ENCODE measurements at regions not wholly inside any gene's neighbourhood (a gene's known extent, or its start where the extent isn't known, plus 50 kb on each side); places are given as distances from the start of the nearest gene placed in this dataset.

- ChIA-PET POLR2A (no interaction called here), CTCF (interaction anchor here (1.1 kb wide), 1 partner anchor 160 kb away, joined by 3 read pairs; no protein-coding TSS in a partner anchor)
- Histone ChIP-seq H3K36me3 (ENCODE audit: control insufficient read depth in 2 of 2, extremely low read depth in 1 of 2, insufficient read depth in 2 of 2, low read length in 2 of 2) (peaks cover 0 to 2% of the 10 kb centered on the region in 2 experiments), H3K4me2 (ENCODE audit: insufficient read depth, low read length) (no peak overlapping the region), H3K27me3 (ENCODE audit: control insufficient read depth in 2 of 2, insufficient read depth in 2 of 2, low read length in 2 of 2) (no peaks in the 10 kb centered on the region), H4K20me1 (replicated peaks; ENCODE audit: control insufficient read depth, extremely low read depth, insufficient read depth, low read length) (peaks cover 2% of the 10 kb centered on the region), H3K27ac (ENCODE audit: insufficient read depth, low read depth, low read length) (no peak overlapping the region), H3K9me3 (replicated peaks; ENCODE audit: control insufficient read depth, insufficient read depth, low read length) (no peaks in the 10 kb centered on the region), H3K4me3 (replicated peaks in 1 of 3; ENCODE audit: insufficient read depth in 1 of 3, low read depth in 1 of 3, low read length in 3 of 3) (no peak overlapping the region), H3K9me1 (replicated peaks; ENCODE audit: control insufficient read depth, extremely low read depth, insufficient read depth, low read length) (no peaks in the 10 kb centered on the region), H3K4me1 (ENCODE audit: control insufficient read depth, extremely low read depth, insufficient read depth, low read length) (peaks cover 4% of the 10 kb centered on the region), H3K9ac (replicated peaks; ENCODE audit: extremely low read depth, insufficient read depth, low read length) (no peak overlapping the region), H2AFZ (ENCODE audit: low read depth, low read length) (no peak overlapping the region), H3K79me2 (ENCODE audit: control insufficient read depth, insufficient read depth, low read length) (peaks cover 38% of the 10 kb centered on the region)
- no TSS peak for BruUV-seq (replicated peaks)
- DNase-seq (ENCODE audit: low read depth, low spot score) (no peak), FAIRE-seq (no peak)
- dilution Hi-C loops (cut with MboI; ENCODE audit: extremely low pct_ligation_motif_present, low sequenced_read_pairs) (no loop called here), intact Hi-C loops (cut with micrococcal nuclease) (no loop called here)
- TF ChIP-seq MAX (IDR thresholded peaks at IDR 0.05; ENCODE audit: insufficient read depth, insufficient read length) (no peak), MYC (IDR thresholded peaks at IDR 0.05; ENCODE audit: low read depth, low read length) (no peak), GATA2 (IDR thresholded peaks at IDR 0.05; ENCODE audit: insufficient read depth, insufficient read length, low read depth, low read length) (no peak), JUN (IDR thresholded peaks at IDR 0.05; ENCODE audit: borderline replicate concordance, insufficient read depth, insufficient read length, low read depth) (no peak), EZH2 (IDR thresholded peaks at IDR 0.05; ENCODE audit: borderline replicate concordance, low read depth, low read length, severe bottlenecking) (no peak), POLR2AphosphoS5 (IDR thresholded peaks at IDR 0.05; ENCODE audit: insufficient read depth, low read depth, low read length) (no peak), FOS (IDR thresholded peaks at IDR 0.05; ENCODE audit: borderline replicate concordance, insufficient read depth, low read length) (no peak), CTCF (IDR thresholded peaks at IDR 0.05; ENCODE audit: extremely low read depth in 1 of 2, insufficient read depth in 1 of 2, low read depth in 1 of 2, low read length in 2 of 2) (no peak), POLR2A (IDR thresholded peaks at IDR 0.05; ENCODE audit: low read depth, low read length) (no peak)
Measured at GRCh38 chr7:35869810-35870209, 69.0 kb downstream of the SEPTIN7 start.

All from endothelial cell of umbilical vein (primary cell).